ENCODE measurements at regions not wholly inside any gene's neighbourhood (a gene's known extent, or its start where the extent isn't known, plus 50 kb on each side); places are given as distances from the start of the nearest gene placed in this dataset.

GRCh38 chr13:105035092-105035491 is 1500.4 kb downstream of the EFNB2 start:
- WGBS, 2 donors = 46 to 60% methylated on average over 4 of the region's 4 CpGs
- intact Hi-C loops (cut with DNase I; ENCODE audit: low total_unique reads) = no loop called here
- H3K4me3 ChIP-seq (ENCODE audit: low read depth, poor library complexity, severe bottlenecking) = no peak overlapping the region
- no peak for DNase-seq (ENCODE audit: low spot score in 2 of 2)
- TF ChIP-seq CTCF (IDR thresholded peaks at IDR 0.05) = no peak
- TF ChIP-seq POLR2A (IDR thresholded peaks at IDR 0.05) = no peak

GRCh38 chr13:105033999-105034398 is 1501.5 kb downstream of the EFNB2 start:
- intact Hi-C loops (cut with DNase I; ENCODE audit: low total_unique reads) = no loop called here
- WGBS, 2 donors = 85 to 94% methylated on average over 2 of the region's 2 CpGs
- no peak for DNase-seq (ENCODE audit: low spot score in 2 of 2)
- TF ChIP-seq POLR2A (IDR thresholded peaks at IDR 0.05) (no peak), CTCF (IDR thresholded peaks at IDR 0.05) (no peak)
- no peak overlapping the region for H3K4me3 ChIP-seq (ENCODE audit: low read depth, poor library complexity, severe bottlenecking)

- no peak overlapping the region for H3K4me3 ChIP-seq (ENCODE audit: low read depth, poor library complexity, severe bottlenecking)
- TF ChIP-seq CTCF (IDR thresholded peaks at IDR 0.05) (no peak), POLR2A (IDR thresholded peaks at IDR 0.05) (no peak)
- intact Hi-C loops (cut with DNase I; ENCODE audit: low total_unique reads) = no loop called here
- no peak for DNase-seq (ENCODE audit: low spot score in 2 of 2)
- WGBS, 2 donors = 88 to 96% methylated on average over 5 of the region's 5 CpGs
Measured at GRCh38 chr13:105031306-105031705, 1504.2 kb downstream of the EFNB2 start.

- no peak overlapping the region for H3K4me3 ChIP-seq (ENCODE audit: low read depth, poor library complexity, severe bottlenecking)
- intact Hi-C loops (cut with DNase I; ENCODE audit: low total_unique reads) = no loop called here
- TF ChIP-seq POLR2A (IDR thresholded peaks at IDR 0.05) (no peak), CTCF (IDR thresholded peaks at IDR 0.05) (no peak)
- DNase-seq (ENCODE audit: low spot score in 2 of 2) = no peak
- 92% methylated on average over 3 of the region's 3 CpGs for WGBS, 2 donors
Measured at GRCh38 chr13:105030851-105031250, 1504.6 kb downstream of the EFNB2 start.

GRCh38 chr13:105019073-105019472 is 1516.4 kb downstream of the EFNB2 start:
- intact Hi-C loops (cut with DNase I; ENCODE audit: low total_unique reads) = no loop called here
- 95 to 96% methylated on average over 8 of the region's 8 CpGs for WGBS, 2 donors
- TF ChIP-seq CTCF (IDR thresholded peaks at IDR 0.05) (no peak), POLR2A (IDR thresholded peaks at IDR 0.05) (no peak)
- H3K4me3 ChIP-seq (ENCODE audit: low read depth, poor library complexity, severe bottlenecking) = no peak overlapping the region
- no peak for DNase-seq (ENCODE audit: low spot score in 2 of 2)

- TF ChIP-seq CTCF (IDR thresholded peaks at IDR 0.05) = no peak
- no peak for TF ChIP-seq POLR2A (IDR thresholded peaks at IDR 0.05)
- intact Hi-C loops (cut with DNase I; ENCODE audit: low total_unique reads) = no loop called here
- DNase-seq (ENCODE audit: low spot score in 2 of 2) = no peak
- 48 to 53% methylated on average over 4 of the region's 4 CpGs for WGBS, 2 donors
- no peak overlapping the region for H3K4me3 ChIP-seq (ENCODE audit: low read depth, poor library complexity, severe bottlenecking)
Measured at GRCh38 chr13:105016266-105016665, 1519.2 kb downstream of the EFNB2 start.

Measured in lower leg skin (tissue), 4 donors.